Cerebellar cortex (tissue), 1 donor: ENCODE measurements at regions not wholly inside any gene's neighbourhood (a gene's known extent, or its start where the extent isn't known, plus 50 kb on each side); places are given as distances from the start of the nearest gene placed in this dataset.
"Not testable (repeated sequence)": the region's sequence is repeated elsewhere in the genome, so short reads cannot be mapped to it uniquely, and the experiment has no call there.

Source experiments
- DNase-seq: peaks from one replicate; pipeline ENCODE4 v3.0.0-alpha.2; 2015; ENCODE audit warnings: low spot score

DNA sequence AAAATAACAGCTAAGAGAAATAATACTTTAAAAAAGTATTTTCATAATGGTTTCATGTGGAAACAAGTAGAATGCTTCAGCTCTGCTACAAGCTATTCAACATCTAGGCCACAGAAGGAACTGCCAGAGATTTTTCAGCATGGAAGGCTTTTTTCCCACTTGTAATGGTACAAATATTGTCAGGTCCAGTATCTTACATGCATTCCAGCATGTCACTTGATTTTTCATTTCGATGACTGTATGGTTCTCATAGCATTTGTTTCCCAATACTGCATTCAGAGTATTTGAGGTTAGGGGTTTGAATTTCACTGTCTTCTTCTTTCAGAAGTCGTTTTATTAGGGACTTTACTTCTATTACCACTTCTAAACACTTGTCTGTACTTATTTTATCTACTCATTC lies 1701.5 kb upstream of the FLRT2 start:
- DNase-seq, result no peak

DNA sequence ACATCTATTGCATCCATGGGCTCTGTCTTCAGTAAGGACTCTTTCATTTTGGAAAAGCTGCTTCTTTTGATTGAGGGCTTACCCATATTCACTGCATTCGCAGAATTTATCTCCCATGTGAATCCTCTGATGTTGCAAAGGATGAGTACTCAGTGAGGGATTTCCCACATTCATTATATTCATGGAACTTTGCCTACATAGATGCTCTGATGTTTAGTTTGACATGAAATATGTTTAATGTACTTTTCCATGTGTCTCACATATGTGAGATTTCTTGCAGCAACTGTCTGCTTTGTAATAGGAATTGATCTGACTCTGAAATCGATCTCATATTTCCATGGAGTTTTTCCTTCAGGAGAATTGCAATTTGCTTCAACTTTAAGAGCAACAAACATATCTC lies 1699.6 kb upstream of the FLRT2 start:
- DNase-seq, result no peak

DNA sequence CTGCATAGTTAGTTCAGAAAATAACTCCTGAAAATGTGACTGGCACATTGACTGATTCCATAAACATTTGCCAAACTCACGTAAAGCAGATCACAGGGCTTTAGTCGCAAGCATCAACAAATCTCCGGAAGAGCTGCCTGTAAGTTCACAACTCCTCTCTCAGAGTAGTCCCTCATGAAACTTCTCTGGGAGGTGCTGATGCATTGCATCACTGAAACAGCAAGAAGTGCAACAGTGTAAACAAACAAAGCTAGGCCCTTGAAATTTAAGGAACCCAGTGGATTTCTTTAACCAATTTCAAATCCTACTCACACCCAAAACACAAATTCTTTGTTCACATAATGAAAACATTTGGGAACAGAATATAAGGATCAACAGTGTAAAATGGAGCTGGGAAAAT lies 1691.7 kb upstream of the FLRT2 start:
- DNase-seq, result no peak

DNA sequence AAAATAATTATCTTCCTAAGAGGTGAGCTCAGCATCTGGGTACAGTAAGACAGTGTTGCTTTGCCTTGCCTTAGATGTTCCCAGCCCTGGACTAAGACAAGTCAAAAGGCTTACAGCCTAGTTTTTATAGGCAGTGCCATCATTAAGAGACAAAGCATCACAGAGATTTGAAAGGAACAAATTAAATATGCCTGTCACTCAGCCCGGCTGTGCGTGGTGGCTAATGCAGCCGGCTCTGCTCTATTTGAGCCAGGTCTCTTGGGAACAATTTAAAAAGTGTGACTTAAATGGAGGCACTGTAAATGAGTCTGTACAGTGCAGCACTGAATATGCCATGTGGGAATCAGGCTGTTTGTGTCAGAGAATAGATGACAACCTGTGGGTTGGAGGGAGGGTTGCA lies 1687.4 kb upstream of the FLRT2 start:
- DNase-seq, result no peak

DNA sequence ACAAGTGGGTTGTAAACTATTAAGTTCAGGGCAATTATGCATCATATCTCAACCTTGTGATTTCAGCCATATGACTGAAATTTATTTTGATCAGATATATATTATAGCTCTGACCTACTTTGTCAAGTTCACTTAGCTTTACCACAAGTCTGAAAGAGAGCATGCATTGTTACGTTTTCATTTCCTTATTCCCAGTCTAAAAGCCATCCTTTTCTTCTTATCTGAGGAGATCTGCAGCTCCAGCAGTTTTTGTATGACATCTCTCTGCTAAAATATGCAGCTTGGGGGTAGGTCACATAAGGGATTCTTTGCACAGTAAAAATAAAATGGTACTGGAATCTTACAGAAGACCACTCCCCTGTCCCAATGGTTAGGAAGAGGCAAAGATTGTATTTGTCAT lies 1682.8 kb upstream of the FLRT2 start:
- no peak for DNase-seq

DNA sequence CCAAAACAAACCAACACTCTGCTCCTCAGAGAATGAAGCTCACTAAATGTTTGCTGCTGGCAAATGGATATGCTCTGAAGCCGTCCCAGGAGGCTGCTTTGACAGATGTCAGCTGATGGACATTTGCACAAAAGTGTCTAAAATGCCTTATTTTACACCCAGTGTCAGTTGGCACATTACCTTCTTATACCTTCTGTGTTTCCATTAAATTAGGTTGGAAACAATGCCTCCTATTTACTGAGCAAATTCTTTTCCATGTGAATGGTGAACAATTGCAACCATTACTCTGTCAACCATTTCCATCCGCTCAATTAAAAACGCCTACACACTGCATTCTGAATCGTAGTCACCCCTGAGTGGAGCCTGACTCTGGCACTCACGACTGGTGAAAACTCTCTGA lies 1679.9 kb upstream of the FLRT2 start:
- DNase-seq, result no peak

DNA sequence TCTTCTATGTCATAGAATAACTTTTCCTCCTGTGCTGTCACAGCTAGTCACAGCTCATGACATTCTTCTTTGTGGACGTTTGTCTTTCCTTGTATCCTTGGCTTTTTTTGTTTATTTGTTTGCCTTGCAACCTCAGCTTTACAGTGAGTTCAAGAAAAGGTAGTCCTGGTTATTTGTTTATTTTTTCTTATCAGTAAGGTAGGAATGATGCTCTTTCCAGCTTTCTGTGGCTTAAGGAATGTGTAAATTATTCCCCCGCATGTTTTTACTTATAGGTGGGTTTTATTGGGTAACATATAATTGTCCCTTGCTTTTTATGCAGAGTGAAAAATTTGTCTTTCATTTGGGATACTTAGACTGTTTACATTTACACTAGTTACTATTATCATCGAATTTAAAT lies 1673.6 kb upstream of the FLRT2 start:
- no peak for DNase-seq

DNA sequence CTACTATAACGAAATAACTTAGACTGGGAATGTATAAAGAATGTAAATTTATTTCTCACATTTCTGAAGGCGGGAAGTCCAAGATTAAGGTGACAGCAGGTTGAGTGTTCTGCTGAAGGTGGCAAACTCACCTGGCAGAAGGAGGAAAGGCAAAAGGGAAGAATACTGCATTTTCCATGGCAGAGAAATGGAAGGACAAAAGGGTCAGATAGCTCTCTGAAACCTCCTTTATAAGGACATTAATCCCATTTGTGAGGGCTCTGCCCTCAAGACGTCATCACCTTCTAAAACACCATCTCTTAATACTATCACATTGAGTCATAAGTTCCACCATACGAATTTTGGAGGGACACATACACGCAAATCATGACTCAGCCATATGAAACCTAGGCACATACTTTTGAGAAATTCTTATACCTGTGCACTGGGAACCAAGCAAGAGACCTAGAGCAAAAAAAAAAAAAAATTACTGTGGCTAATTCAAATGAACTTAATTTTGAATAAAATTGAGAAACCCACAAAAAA lies 1669.3 kb upstream of the FLRT2 start:
- DNase-seq, result no peak

DNA sequence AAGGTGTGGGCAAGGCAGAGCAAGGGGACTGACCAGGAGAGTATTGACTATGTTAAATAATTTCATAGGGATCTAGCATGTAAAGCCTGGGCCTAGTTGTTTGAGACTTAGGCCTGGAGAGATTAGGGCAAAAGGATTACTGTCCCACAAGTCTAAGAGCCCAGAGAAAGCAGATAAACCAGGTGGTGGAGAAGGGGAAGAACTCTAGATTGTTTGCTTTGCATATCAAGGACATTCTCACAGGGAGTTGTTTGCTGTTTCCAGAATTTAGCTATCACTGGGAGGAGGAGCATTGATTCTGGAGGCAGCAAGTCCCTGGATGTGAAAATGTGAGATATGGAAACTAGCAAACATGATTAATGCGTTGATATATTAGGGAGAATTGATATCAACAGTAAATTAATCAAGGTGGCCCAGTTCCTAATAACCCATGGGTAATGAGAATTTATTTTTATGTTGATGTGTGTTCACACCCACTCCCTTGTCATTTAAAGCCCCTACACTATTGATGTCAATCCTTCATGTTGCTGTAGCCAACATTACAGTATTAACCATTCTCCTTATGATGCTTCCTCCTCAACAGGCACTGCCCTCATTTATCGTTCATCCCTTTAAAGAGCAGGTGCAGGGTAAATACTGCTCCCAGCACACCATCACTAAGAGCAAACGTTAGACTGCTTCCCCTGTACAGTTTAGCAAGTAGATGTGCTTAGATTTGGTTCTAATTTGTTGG lies 1666.7 kb upstream of the FLRT2 start:
- DNase-seq, result no peak

DNA sequence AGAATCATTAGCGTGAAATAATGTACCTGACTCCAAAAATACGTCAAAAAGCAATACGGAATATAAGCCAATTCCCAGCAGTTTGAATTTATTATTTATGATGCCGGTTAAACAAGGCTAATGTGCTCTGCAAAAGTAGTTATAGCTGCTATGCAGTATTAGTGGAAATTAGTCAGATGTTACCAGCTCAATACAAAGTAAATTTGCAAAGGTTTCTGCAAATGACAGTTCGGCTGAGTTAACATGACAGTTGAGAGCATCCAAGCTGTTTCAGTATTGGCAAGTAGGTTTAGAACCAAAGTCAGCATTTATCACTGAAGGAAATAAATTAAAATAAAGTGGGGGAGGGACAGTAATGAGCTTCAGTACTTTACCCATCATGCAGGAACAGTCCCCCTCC lies 1665.8 kb upstream of the FLRT2 start:
- no peak for DNase-seq

DNA sequence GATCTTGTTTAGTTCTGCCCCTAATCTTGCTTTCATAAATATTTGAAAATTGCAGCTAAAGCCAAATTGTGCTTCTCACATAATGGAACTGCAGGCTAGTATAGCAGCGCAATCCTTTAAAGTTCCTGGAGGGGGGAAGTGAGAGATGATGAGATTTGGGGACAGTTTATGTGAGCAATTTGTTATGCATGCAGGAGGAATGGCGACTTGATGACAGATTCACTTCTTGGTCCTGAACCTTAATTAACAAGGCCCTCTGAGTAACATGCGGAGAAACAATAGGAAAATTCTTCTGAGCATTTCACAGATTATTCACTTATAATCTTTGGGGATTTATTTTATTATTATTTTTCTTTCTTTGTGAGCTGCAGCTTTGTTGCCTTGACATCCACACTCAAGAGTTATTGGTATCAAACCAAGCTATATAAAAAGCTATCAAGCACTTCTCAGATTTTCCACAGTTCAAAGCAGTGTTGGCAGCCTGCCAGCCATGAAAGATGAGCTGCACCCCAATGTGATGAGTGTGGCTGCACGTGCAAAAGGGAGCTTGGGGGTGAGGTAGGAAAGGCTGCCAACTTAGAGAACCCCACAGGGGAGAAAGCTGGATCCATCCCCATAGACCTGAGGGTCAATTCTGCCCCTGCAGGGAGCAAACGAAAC lies 1662.2 kb upstream of the FLRT2 start:
- DNase-seq, result no peak

DNA sequence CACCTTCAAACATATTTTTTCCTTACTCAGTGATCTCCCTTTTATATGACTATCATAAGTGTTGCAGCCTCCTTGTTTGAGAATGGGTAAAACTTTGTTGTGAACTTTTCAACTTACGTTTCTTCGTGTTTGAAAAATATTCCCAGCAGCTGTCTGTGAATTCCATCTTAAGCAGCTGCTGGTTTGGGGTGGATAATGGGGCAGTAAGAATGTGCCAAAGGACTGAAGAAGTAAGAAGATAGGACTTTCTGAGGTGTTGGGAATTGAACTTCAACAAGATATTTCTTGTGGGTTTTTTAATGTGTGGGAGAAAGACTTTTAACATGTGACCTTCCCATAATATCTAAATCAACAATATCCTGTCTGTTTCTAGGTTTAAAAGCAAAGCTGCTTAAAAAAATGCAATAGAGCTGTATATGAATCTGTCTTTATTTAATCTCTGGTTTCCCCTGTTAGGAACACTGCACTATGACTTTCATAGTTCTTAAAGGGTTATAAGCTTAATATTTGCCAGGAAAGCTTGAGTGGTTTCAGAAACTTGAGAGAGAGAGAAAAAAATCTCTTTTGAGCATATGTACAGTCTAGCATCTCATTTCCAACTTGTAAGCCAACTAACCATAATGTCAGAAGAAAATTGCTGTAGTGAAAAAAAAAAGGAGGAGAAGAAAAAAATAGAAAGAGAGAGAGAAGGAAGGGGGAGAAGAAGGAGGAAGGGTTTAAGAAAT lies 1659.2 kb upstream of the FLRT2 start:
- DNase-seq, result no peak

DNA sequence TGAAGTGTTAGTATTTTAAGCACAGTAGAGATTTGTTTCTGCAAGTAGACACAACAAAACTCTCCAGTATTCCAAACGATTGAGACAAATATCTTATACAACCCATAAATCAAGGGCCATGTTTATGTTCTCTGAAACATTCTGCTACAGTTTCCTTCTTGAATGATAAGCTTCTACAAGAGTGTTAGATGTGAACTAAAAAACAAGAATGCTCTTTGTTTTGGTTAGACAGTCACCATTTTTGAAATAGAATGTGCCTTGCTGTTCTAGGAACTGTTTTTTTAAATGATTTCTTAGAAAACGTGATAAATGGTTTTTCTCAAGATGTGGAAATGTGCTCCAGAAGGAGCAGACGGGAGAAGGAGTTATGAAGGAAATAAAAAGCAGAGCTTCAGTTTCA lies 1656.3 kb upstream of the FLRT2 start:
- no peak for DNase-seq

DNA sequence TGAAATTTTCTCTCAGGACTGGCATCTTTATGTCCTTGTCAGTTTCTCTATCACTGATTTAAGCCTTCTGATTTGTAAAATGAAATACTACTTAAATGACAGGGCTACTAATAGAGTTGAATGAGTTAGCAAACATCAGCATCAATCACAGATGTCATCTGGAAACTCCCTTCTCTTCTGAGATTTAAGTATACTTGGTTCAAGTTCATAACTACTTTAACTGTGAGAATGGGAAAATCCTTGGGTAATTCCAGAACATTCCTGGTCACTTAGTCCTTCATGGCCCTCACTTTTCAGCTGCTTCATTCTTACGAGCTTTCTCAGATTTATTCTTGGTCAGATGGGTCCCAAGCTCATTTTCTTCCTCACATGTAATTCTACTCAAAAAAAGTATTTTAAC lies 1655.3 kb upstream of the FLRT2 start:
- DNase-seq, result no peak

DNA sequence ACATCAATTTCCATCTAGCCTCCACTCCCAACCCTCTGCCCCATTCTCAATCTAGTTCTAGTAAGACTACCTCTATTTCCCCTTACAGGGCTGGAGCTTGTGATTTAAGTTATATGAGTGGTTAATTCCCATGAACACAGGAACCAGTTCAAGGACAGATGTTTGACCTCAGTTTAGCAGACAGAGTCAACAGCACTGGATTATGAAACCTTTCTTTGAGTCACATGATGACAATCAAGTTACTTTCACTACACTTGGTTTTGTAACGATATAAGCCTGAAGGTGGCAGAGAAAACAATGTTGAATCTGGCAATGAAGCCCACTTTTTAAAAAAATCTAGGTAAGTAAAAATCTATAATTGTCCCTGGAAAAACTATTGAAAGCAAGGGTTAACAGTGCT lies 1646.2 kb upstream of the FLRT2 start:
- no peak for DNase-seq

DNA sequence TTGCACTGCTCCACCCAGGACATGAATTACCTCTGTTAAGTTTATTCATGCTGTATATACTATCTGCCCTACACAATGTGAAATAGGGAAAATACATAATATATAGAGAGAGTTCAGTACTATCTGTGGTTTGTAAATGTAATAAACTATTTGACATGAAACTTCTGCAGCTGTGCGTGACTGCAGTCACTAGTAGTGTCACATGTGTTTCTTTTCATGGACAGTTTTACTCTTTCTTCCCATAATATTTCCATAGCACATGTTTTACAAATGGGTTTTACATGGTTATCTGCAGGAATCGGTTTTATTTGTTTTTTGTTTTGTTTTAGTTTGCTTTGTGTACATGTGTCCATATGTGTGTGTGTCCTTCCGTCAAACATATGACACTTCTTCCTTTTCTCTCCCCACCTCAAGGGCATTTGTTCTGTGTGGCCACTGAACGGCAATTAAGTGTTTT lies 1644.1 kb upstream of the FLRT2 start:
- no peak for DNase-seq

DNA sequence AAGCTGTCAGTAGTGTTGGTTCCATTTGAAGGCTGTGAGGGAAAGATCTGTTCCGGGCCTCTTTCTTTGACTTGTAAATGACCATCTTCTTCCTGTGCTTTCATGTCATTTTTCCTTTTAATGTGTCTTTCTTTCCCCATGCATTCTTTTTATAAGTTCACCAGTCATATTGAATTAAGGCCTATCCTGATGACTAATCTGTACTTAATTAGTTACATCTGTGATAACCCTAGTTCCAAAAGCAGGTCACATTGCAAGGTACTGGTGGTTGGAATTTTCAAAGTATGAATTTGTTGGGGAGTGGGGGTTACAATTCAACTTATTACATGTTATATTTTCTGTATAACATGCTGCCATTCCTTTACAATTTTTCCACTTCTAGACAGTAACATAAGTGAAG lies 1642.1 kb upstream of the FLRT2 start:
- no peak for DNase-seq

DNA sequence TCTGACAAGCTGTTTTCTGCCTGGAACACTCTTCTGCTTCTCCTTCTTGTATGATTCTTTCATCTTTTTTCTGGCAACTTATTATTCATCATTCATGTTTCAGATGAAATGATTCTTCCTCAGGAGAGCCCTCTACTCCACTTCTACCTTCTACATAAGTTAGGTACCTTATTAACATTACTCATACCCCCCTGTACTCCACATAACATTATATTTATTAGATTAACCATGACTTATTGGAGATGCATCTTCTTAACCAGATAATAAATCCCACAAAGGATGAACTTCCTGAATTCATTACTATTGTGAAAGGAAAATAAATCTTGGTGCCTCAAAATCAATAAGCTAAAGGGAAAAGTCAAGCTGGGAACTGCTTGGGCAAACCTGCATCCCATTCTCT lies 1636.5 kb upstream of the FLRT2 start:
- no peak for DNase-seq

DNA sequence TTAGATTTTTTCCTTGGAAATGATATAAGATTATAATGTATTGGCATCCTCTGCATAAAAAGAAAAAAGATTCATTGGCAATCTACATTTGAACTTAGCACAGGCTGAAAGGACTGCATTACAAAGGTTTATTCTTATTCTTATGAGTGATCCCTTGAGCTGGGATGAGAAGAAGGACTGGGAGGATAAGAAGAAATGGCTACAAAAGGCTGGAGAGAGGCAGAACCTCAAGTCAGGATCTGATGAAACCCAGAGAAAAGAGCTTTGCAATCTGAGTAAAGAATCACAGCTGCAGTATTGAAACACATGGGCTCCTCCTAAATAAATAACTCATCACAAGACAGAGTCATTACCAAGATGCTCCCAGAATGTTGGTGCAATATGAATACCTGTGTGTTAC lies 1635.4 kb upstream of the FLRT2 start:
- no peak for DNase-seq

DNA sequence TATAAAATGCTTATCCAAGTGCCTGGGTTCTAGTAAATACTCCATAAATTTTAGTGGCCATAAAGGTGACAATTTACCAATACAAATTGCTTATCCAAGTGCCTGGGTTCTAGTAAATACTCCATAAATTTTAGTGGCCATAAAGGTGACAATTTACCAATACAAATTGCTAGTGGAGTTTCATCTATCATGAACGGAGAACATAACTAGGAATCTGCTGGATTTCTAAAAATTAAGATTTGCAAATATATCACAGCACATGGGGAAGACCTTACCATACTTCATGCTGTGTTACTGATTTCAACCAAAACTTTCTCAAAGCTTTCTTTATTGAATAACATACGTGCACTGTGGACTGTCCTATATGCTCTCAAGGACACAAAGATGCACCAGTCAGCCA lies 1631.4 kb upstream of the FLRT2 start:
- DNase-seq, result not testable (repeated sequence)

DNA sequence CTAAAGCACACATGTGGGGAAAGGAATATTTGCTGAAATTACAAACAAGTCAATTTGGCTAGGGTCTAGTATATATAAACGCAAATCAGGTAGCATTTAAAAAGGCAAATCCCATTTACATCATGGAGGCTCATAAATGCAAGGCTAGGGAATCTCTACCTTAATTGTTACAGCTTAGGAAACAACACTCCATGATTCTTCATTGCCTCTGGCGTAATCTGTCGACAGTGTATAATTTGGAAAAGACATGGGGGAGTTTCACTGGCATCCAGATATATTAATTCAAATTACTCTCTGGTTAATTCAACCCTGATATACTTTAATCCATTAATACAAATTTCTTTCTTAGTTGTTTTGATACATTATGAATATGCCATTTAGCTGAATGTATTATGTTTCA lies 1630.2 kb upstream of the FLRT2 start:
- DNase-seq, result no peak

DNA sequence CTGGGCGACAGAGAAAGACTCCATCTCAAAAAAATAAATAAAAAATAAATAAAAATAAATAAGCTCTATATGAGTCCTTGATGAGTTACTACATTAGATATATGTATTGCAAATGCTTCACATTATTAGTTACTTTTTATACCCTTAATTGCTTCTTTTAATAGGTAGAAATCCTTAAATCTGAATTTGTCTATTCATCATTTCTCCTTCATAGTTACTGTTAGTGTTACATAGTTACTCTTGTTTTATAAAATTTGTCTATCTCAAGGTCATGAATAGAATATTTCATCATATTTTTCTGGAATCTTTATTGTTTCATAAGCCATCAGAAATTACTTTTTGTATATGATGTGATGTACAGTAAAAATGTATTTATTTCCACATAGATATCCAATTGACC lies 1624.8 kb upstream of the FLRT2 start:
- no peak for DNase-seq

DNA sequence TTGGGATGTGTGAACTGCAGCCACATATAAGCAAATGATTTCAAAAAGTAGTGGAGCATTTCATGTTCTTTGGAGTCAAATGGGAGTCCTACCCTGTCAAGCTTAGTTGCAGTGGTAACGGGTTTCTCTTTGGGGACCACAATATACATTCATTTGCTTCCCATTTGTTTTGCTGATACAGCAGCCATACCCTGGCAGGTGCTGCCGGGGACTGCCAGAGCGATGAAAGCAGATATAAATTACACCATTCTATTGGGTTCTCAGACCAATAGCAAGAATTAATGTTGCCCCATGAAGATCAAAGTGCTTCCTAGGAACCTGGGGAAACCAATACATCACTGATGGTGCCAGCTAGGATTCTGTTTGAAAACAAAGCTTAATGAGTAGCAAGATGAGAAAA lies 1621.5 kb upstream of the FLRT2 start:
- no peak for DNase-seq
